NCI-H526 (cell line): ENCODE measurements at regions not wholly inside any gene's neighbourhood (a gene's known extent, or its start where the extent isn't known, plus 50 kb on each side); places are given as distances from the start of the nearest gene placed in this dataset.

Source experiments
- DNase-seq, 2 experiments: peaks; one replicate each; lab custom pipeline; 2025; lab: John Stamatoyannopoulos, UW

DNA sequence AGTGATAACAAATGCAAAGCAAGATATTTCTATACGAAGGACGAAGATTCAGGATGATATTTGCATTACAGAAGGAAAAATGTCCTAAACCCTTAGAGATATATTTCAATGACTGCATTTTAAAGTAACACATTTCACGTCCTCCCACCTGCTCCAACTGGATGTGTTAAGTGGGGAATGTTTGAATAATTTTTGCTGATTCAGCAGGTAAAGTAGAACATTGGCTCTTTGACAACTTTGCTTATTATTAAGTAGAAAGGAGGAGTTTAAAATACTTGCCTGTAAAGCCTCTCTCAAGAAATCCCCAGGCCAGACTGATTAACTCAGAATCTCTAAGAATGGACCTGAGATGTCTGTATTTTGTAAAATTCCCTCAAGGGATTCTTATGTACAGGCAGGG, 1165.2 kb upstream of the PRKX start:
- no peak for DNase-seq

DNA sequence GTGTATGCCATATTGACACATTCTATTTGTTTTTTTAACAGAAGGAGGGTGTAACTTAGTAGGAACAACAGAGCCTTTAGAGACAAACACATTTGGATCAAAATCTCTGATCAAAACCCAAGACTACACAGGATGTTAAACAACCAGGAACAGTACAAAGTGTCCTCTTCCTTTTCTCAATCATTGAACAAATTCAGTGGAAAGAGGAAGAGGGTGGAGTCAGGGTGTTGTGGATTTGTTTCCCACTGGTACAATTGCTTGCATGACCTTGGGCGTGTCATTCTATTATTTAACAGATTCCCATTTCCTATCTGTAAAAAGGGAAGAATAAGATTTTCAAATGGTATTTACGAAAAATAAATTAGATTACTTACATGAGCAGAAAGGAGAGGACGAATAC, 1162.8 kb upstream of the PRKX start:
- no peak for DNase-seq

DNA sequence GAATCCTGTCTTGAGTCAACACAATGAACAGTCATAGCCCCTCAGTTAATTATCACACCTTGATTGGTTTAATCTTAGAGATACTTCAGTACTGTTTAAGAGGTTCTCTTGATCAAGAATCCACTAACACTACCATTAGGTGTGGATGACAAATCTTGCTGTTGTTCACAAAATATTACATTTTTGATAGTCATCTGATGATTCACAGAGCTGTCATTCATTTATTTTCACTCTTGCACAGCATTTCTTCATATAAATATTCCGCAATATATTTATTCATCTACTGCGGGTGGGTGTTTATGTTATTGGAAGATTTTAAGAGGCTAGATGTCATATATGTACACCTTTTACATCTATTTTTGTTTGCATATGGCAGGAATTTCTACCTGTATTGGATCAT, 1138.1 kb upstream of the PRKX start:
- no peak for DNase-seq

DNA sequence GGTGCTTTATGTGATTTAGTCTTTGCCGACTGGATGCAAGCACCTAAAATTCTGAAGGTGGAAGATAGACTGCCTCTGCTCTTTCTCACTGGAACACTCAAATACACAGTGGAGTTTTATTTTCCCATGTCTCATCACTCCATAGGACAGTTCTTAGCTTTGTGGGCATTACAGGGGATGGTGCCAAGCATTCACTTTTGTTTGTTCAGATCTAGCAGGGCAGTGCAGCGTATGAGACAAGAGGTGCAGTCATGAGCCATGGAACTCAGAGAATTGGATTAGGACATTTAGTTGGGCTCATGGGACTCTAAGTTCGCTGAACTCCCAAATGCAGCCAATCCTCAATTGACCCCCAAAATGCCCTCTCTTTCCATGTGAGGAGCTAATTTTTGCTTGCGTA, 1136.9 kb upstream of the PRKX start:
- DNase-seq = no peak

DNA sequence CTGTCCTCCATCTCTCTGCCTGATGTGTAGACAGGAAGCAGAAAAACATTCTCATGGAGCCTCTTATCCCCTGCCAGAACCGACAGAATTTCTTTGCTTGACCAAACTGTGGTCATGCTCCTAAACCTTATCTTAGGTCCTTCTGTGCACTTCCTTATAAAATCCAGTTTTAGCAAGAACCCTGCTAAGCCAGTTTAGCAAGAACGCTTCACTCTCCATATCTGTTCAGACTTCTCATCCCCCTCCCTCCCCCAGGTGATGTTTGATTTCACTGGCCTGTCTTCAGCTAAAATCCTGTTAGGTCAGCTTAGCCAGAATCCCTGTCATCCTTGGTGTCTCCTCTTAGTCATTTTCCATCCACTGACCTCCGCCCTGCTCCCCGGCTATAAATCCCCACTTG, 1130.9 kb upstream of the PRKX start:
- no peak for DNase-seq

DNA sequence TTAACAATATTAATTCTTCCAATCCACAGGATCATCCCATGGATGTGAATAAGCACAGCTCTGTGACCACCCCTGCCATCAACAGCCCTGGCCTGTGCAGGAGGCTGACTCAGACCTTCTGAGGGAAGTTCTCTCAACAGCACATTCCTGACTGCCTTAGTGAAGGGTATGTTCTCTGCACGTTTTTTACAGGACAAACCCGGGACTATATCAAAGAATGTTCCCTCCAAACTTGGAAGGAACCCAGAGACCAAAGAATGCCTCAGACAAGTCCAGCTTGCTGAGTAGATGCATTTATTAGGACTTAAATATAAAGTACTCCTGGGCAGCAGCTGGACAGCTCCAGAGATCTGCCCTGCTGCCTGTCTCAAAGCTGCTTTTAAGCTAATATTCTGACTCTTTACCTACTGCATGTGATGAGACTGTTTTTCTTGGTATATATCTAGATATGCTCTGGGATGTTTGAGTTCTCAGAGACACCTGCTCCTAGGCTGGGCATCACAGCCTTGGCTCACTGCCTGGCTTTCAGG, 1127.8 kb upstream of the PRKX start:
- no peak for DNase-seq

DNA sequence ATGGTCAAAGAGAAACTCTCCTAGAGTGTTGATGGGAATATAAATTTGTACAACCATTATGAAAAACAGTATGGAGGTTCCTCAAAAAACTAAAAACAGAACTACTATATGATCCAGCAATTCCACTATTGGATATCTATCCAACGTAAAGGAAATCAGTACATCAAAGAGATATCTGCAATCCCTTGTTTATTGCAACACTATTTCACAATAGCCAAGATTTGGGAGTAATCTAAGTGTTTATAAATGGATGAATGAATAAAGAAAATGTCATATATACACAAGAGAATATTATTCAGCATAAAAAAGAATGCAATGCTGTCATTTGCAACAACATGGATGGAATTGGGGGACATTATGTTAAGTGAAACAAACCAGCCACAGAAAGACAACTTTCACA, 1118.1 kb upstream of the PRKX start:
- DNase-seq = no peak

DNA sequence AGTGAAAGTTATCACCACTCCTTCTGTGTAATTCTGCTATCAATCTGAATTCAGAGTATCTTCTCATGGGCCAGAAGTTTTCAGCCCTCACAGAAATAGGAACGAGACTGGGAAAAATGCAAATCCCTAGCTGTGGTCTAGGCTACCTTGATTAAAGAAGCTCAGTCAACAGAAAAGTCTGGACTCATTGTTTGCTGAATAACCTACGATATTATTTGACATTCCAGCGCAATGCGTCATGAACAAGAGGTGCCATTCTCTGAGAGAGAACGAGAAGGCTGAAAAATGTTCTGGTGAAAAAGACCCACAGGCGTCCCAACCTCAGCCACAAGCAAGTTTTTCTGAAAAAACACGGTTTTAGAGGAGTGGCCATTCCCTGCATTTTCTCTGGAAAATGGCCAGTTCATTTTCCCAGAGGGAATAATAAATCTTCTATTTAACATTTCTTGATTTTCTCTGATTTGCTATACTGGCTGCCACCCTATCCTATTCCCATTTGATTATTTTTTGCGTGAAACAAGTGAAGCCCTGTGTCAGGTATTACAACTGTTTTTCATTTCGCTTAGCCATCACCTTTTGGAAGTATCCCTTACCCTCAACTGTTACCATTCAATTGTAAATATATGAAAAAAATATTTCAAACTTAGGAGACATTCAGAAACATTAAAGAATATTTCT, 1117.6 kb upstream of the PRKX start:
- peak; percentile 45 to 55 for DNase-seq

DNA sequence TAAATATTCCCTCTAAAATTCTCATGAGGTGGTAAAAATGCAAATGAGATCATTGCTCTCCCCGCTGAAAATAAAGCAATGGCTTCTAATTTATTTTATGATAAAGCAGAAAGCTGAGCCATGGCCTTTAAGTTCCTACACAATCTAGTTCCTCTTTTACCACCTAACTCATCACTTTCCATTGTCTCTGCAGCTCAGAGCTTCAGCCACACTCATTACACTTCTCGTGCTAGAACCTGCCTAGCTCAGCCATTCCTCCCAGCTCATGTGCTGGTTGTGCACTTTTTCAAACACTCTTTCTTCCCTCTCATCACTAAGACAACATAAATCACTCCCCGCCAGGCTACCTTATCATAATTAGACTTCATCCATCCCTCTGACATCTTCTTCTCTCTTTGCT, 1112.1 kb upstream of the PRKX start:
- DNase-seq = peak in 1 of 2 experiments; percentile 38

DNA sequence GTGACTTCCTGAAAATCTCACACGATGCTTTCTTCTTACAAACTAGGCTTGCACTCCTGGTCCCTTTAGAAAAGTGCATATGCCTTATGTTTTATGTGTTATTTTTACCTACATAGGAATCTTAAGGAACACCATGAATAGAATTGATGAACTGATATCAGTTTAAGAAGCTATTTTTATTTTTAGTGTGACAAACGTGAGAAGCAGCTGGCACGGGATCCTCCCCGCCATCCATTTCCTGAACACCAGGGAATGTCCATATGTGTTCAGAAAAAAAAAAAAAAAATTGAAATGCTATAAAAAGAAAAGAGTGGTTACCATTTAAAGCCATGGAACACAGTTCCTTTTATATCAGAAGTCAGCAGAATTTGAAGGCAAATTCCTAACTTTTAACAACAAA, 1096.1 kb upstream of the PRKX start:
- DNase-seq = no peak

DNA sequence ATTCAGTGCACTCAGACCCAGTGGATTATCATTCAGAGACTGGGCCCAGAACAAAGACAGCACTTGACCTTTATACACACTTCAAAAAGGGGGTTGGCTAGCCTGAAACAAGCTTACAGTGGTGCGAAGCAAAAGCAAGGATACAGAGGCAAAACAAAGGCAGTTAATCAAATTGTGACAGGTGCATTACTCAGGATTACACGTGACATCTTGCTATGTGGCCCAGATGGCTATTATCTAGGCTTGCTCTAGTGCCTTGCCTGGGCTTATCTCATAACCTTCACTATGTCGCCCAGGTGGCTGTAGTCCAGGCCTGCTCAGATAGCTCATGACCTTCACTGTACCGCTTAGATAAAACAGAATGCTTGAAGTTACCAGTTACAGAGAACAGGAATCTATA, 1092.1 kb upstream of the PRKX start:
- DNase-seq = no peak

DNA sequence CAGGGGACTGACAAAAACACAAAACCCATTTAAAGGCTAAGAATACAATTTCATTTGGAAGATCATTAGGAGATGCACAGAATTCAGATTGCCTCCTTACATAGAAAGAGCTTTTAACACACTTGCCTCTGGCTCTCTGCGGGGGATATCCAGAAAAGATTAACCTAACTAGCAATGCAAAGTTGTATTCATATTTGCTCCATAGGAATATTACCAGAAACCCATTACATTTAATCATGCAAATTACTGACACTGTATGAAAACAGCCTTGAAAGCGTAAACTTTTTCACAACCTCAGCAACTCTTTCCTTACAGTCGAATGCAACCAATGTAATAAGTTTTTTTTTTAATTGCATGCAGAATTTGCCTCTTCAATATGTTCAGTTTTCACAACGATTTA, 1087.3 kb upstream of the PRKX start:
- peak in 1 of 2 experiments; percentile 1 for DNase-seq

DNA sequence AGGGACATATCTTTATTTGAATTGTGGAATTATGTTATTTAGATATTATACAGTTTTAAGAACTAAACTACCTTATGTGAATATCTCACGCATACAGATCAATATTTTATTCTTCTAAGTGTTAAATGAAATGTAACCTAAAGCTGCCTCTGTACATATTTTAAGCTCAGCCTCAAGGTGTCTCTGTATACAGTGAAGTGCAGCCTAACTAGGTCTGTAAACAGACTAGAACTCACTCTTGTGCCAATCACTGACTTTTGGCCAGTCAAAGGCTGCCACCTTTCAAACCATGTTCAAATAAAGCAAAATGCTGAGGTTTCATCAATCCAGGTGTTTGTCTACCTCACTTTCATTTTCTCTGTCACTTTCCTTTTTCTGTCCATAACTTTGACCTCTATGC, 1074.5 kb upstream of the PRKX start:
- peak in 1 of 2 experiments; percentile 21 for DNase-seq

DNA sequence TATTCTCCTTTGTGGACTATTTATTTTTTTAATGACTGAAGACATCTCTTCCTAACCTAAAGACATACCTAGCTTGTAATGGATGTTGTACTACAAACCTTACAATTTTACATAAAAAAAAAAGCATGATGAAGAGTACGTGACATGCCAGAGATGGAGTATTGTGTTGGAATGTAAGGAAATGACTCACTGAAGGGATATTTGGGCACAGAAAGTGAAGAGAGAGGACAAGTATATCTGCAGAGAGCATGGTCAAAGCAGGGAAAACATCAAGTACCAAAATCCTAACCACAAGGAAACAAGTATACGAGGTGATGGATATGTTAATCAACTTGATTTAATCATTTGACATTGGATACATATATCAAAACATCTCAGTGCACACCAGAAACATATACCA, 1051.4 kb upstream of the PRKX start:
- DNase-seq = no peak

DNA sequence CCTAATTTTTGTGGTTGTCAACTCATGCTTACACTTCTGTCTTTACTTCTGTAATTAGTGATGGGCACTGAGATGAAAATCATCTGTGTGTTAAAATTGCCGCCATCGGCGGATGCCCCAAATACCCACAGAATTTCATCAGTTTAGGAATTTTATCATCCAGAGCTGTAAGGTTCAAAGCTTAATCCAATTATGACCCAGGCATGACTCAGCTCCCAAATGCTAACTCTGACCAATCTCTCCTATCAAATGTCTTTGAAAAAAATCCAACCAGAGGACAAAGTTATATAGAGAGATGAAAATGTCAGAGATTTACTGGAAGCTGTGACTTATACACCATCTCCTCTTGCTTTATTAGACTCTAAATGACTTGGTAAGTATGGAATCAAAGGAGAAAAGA, 1048.7 kb upstream of the PRKX start:
- no peak for DNase-seq

DNA sequence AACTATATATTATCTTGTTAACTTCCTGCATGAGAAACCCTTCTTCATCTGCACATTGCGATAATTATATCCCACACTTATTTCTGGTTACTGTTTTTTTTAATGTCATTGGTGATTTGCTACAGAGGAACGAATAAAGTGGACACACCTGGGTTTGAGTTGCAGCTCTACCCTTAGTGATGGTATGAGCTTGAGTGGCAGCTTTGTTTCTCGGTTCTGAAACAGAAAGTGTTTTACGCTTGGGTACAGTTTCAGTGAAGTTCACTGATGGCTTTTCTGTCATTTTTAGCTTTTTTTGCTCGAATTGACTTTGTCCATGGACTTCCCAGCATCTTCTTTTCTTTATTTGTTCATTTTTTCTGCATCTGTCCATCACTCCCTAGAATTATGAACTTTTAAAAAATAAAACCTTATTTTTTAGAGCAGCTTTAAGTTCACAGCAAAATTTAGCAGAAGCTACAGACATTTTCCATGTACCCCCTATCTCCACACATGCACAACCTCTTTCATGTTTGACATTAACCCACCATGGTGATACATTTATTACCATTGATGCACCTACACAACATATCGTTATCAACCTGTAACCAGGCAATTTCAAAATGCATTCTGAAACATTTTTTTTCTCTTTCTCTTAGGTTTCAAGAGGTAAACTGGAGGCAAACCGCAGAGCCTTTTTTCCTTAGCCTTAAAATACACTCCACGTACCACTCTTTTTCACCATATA, 1041.6 kb upstream of the PRKX start:
- DNase-seq = no peak

DNA sequence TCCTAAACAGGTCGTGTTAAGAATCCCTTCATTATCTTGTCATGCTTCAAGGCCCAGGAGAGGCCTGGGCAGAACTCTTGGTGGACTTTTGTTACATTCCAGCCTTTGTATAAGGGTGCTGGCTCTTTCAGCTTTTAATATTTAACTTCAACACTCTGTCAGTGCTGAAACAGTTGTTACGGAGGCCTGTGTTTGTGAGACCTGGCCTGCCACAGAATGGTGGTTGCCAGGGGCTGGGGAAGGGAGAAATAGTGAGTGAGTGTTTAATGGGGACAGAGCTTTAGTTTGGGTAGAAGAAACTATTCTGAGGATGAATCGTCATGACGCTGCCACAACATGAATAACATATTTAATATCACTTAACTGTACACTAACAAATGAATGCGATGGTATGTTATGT, 1027.6 kb upstream of the PRKX start:
- no peak for DNase-seq

DNA sequence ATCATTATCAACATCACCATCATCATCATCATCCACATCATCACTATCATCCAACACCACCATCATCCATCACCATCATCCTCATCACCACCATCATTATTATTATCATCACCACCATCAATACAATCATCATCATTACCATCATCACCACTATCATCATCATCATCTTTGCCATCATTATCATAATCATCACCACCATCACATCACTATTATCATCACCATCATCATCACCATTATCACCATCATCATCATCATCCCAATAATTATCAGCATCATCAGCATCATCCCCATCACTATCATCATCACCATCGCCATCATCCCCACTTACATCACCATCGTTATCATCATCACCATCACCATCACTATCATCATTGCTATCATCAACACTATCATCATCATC, 1021.9 kb upstream of the PRKX start:
- no peak for DNase-seq

DNA sequence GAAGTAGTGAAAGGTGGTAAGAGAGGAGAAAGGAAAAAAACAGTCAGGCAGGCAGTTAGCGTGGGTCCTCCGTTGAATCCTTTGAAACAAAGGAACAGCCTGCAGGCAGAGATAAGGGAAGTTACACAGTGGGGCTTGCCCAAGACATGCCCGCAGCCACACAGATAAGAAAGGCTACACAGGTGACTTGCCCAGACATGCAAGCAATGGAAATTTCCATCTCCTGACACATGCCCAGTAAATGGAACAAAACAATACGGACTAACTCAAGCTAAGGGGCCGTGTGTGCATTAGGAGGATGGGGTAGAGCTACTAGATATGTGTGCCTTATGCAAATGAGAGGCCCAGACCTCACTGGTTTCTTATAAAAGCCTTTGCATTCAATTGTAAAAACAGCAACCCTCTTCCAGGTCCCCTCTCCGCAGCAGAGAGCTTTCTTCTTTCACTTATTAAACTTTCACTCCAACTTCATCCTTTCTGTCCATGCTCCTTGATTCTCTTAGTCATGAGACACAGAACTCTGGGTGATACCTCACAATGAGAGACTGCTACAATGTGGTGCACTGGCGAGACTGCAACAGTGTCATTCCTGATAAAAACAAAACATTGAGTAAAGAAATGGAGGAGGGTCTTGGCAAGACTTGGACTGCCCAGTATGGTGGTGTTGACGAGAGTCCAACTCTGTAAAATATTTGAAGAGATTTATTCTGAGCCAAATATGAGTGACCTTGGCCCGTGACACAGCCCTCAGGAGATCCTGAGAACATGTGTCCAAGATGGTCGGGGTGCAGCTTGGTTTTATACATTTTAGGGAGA, 997.4 kb upstream of the PRKX start:
- peak; percentile 88 to 94 for DNase-seq

DNA sequence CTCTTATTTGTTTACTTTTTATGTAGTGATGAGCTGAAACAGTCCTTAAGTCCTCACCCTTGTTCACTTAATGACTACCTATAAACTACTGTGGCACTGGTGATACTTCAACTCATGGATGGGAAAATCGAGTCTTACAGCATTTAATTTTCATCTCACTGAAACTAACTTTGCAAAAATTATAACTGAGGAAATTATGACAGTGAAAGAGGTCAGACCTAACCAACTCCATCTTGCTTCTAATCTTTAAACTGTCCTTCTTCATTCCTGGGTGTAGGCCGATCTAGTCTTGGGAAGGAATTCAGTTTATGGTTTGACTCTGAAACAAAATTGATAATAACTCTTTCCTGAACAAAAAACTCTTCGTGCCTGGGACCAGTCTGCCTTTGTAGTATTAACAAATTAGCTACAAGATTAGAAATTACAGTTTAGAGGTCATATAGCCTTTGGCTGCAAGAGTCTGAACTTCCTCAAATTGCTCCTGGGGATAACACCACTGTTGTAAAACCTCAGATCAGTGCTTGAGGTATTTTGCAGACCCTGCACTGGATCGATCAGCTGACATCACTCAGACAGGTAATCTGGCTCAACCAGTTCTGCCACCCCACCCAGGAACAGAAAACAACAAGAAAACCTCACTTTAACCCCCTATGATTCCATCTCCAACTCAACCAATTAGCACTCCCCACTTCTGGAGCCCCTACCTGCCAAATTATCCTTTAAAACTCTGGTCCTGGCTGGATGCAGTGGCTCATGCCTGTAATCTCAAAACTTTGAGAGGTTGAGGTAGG, 995.7 kb upstream of the PRKX start:
- peak; percentile 31 to 41 for DNase-seq

DNA sequence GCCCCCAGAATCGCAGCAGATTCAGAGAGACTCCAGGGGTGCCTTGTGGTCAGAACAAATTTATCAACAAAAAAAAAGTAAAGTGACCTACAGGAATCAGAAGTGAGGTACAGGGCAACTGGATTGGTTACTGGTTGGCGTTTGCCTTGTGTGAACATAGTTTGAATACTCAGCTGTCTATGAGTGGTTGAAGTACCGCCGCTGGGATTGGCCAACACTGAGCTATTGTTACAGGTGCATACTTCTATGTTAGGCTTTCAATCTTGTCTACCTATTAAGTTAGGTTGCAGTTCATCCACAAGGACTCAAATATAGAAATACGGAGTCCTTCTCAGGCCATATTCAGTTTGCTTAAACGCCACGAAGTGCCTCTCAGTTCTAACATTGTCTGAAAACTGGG, 993.5 kb upstream of the PRKX start:
- no peak for DNase-seq

DNA sequence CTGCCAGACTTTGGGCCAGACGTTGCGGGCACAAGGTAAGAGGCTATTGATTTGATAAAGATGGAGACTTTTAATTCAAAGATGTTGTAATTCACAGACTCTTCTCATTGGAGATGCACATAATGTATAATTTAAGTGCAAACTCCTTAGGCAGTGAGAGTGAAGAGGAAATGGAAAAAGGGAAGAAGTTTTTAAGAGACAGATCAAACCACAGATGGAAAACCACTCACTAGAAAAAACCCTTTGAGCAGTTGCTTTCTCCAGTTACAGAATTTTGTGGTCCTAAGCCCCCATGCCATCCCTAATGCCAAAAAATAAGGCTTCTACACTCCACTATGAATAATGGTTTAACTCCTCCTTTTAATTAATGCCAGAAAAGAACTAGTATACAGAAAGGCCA, 977.1 kb upstream of the PRKX start:
- no peak for DNase-seq
